ENCODE measurements at regions not wholly inside any gene's neighbourhood (a gene's known extent, or its start where the extent isn't known, plus 50 kb on each side); places are given as distances from the start of the nearest gene placed in this dataset.
A peak's percentile ranks its signal among the peaks of the same experiment; 100 is the strongest.

DNA sequence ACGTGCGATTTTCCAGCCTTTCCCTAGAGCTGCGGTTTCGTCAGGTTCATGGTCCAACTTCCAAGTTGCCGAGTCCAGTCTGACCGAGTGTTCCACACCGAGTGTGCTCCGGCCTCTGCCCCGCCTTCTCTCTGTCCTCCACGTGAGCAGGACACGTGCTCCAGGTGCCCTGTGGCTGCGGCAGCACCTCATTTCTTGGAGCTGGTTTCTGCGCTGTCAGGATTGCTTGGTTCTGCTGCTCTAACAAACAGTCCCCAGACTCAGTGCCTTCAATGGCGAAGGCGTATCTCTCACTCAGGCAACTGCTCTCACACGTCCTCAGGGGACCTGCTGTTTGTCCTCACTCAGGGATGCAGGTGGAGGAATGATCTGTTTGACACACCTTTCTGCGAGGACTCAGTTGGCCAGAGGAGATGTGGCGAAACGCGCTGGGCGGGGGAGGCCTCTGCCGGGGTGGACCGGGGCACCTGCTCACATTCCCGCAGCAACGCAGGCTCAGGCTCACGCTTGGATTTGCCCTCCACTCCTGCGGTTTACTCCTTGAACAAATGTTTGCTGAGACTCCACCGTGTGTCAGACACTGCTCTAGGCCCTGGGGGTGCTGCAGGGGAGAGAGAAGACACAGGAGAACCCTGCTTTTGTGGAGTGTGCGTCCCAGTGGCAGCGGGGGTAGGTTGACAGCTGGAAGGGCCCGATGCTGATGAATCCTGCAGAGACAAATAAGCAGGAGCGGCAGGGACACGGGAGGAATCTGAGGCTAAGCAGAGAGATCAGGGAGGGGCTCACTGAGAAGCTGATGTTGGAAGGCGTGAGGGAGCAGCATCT is 63.4 kb upstream of the FBRSL1 start:
- DNase-seq (ENCODE audit: insufficient read length, low spot score): no peak
- FAIRE-seq: no peak

DNA sequence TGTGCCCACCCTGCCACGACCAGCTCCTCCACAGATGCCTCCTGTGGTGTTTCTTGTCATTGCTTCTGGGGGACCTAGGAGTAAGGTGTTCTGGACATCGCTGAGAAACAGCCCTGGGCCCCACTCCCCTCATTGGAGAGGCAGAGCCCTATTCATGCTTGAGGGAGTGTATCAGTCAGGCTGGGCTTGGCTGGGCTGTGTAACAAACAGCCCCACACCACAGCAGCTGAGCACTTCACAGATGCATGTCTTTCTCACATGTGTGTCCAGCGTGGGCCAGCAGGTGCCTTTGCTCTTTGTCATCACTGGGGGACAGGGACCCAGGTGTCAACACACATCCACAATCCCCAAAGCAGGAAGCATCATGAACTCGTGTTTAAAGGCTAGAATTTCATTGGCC is 65.1 kb upstream of the FBRSL1 start:
- FAIRE-seq: no peak
- DNase-seq (ENCODE audit: insufficient read length, low spot score): no peak

DNA sequence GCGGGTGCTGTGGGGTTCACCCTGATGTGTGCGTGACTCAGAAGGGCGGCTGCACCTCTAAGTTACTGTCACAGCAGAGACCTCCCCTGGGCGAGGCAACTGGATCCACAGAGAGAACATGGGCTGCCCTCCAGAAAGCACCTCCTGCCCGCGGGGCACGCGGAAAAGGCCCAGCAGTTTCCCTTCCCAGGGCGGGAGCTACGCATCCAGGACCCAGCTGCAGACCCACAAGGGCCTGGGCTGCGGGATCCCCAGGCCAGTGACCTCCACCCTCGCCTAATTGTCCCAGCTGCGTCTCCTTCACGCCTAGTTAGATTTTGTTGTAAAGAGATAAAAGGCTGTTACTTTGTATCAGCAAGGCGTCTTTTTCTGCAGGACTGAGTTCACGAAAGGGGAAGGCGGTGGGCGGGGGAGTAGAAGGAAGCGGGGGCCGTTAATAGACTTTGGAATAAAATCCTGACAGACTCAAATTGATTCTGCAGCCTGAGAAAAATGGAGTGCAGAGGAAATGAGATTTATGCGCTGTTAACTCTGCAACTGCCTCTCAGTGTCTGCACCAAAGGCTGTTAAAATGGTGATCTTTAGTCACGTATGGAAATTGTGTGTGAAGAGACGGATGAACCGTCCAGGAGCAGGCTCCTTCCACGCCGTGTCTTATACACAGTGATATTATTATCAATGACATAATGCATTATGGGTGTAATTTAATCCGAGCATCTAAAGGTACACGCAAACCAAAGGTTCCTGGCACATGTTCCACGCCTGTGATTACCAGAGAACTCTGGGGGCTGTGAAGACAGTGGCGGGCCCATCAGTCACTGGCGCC is 65.9 kb upstream of the FBRSL1 start:
- DNase-seq (ENCODE audit: insufficient read length, low spot score) (no peak), FAIRE-seq (no peak)

DNA sequence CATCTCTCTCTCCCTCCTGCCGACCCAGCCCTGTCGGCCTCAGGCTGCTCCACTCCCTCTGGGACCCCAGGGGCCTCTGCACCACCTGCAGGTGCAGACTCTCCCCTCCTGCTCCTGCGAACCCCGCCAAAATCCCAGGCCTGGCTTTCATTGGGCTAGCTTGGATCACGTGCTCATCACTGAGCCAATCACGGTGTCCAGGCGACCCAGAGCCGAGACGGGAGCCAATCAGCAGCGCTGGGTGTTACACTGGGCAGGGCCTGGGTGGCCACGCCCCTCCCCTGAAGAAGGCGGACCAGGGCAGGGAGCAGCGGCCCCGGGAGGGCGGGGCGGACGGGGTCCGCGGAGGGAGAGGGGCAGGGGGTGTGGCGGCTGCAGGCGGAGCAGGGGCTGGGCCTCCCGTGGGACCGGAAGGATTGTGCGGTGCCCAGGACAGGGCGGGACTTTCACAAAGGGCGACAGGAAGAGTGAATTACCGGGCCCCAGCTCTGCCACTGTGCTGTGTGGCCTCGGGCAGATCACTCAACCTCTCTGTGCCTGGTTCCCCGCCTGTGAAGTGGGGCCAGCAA is 66.6 kb upstream of the FBRSL1 start:
- DNase-seq (ENCODE audit: insufficient read length, low spot score) (no peak), FAIRE-seq (no peak)

DNA sequence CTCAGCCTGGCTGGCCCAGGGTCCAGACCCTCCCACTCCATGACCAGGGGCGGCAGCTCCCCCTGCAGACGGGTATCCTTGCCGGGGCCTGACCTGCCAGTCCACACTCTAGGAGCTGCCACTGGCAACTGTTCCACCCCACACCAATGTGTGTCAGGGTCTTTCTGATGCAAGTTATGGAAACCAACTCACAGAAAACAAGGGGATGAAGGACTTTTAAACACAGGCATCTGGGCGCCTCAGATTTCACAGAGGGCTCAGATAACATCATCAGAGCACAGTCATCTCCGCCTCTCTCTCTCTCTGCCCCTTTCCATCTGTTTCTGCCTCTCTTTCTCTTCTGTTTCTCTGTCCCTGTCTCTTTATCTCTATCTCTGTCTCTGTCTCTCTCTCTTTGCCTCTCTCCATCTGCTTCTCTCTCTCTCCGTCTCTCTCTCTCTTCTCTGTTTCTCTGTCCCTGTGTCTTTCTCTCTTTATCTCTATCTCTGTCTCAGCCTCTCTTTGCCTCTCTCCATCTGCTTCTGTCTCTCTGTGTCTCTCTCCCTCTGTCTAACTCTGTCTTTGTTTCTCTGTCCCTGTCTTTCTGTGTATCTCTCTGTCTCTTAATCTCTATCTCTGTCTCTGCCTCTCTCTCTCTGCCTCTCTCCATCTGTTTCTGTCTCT is 67.4 kb upstream of the FBRSL1 start:
- FAIRE-seq: peak; percentile 62
- DNase-seq (ENCODE audit: insufficient read length, low spot score): no peak

DNA sequence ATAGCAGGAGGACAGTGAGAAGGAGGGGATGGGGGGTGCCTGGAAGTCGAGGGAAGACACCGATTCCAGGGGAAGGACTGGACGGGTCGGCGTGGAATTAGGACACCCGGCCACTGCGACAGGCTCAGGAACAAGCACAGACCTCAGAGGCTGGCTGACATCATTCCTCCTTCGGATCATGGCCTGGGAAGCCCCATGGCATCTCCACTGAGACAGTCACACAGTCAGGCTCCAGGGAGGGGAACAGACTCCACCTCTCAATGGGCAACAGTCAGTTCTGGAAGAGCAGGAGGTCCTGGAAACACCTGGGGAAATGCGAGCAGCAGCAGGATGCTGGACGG is 67.9 kb upstream of the FBRSL1 start:
- FAIRE-seq: no peak
- DNase-seq (ENCODE audit: insufficient read length, low spot score): no peak

DNA sequence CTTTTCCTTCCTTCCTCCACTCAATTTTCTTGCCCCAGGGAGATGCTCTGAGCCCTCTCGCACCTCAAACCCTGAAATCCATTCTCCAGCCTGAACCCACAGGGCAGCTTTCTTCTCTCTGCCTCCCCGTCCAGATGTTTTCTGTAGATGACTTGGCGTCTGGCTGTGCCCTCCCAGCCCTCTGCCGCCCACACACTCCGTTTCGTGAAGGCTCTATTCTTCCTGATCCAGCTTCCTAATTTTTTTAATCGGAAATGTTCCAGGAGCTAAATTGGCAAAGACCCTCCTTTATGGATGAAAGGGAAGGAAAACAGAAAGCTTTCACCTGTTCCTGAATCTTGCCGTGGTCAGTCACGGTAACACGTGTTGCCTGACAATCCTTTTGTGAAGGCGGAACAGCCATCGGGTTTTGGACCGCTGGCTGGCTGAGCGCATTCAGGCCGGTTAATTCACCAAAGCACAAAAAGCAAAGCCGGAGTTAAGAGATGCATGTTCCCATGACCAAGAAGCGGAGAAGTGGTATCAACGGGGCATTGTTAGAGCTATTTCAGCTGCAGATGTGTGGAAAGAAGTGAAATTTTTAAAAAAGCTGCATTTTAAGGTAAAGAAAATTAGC is 70.2 kb upstream of the FBRSL1 start:
- FAIRE-seq (no peak), DNase-seq (ENCODE audit: insufficient read length, low spot score) (no peak)

DNA sequence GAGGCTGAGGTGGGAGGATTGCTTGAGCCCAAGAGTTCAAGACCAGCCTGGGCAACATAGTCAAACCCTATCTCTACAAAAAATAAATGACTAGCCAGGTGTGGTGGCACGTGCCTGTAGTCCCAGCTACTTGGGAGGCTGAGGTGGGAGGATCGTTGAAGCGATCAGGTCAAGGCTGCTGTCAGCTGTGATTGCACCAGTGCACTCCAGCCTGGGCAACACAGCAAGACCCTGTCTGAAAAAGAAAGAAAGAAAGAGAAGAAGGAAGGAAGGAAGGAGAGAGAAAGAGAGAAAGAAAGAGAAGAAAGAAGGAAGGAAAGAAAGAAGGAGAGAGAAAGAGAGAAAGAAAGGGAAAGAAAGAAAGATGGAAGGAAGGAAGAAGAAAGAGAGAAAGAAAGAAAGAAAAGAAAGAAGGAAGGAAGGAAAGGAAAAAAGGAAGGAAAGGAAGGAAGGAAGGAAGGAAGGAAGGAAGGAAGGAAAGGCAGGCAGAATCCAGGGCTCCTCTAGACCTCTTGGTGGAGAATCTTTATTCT is 71.5 kb upstream of the FBRSL1 start:
- DNase-seq (ENCODE audit: insufficient read length, low spot score) (no peak), FAIRE-seq (no peak)

DNA sequence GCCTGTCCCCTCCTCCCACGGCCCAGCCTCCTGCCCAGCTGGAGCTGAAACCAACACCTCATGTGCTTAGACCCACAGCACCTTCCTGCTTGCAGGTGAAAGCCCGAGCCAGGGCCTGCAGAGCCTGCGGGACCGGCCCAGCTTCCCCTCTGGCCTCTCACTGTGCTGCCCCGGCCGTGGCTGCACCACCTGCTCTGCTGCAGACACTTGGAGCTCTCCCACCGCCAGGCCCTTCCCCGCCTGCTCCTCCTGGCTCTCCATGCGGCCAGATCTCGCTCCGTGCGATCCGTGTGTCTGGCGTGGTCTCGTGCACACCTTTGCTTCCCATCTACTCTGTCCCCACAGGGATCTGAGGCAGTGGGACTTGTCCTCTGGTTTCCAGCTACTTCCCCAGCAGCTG is 72.2 kb upstream of the FBRSL1 start:
- FAIRE-seq (no peak), DNase-seq (ENCODE audit: insufficient read length, low spot score) (no peak)

DNA sequence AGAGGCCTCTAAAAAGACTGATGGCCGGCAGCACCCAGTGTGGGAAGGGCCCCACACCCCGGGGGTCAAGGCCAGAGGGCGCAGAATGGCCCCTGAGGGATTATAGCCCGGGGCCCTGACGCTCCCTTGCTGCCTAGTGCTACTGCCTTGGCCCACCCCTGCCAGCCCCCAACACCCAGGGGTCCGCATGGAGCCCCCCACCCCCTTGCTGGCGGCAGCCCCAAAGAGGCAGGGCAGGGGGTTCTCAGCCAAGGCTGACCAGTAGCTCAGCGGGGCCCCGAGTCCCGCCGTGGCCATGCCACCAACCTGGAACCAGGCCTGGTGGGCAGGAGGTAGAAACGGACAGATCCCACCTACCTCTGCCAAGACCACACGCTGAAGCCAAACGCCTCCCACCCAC is 73.1 kb upstream of the FBRSL1 start:
- FAIRE-seq: no peak
- DNase-seq (ENCODE audit: insufficient read length, low spot score): no peak

DNA sequence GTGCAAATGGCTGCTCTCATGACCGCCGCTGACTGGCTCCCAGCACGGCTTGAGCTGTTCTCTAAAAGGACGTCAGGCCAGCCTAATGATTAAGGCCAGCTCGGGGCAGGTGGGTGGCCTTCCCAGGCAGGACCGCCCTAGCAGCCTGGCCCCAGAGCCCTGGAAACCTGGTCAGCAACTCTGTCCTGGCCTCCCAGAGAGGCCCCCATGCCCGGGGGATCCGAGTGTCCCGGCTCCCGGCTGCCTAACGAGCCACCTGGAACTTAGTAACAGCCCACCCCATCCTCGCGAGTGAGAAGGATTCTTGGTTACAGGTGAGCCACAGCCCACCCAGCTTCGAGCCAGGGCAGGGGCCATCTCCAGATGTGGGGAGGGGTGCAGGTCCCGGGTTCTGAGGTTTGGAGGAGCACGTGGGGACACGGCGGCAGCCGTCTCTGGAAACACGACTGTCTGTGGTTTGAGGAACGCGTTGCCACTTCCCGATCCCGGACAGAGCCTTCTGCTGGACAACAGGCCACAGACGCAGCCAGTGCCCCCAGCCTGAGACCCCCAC is 73.8 kb upstream of the FBRSL1 start:
- FAIRE-seq: no peak
- no peak for DNase-seq (ENCODE audit: insufficient read length, low spot score)

DNA sequence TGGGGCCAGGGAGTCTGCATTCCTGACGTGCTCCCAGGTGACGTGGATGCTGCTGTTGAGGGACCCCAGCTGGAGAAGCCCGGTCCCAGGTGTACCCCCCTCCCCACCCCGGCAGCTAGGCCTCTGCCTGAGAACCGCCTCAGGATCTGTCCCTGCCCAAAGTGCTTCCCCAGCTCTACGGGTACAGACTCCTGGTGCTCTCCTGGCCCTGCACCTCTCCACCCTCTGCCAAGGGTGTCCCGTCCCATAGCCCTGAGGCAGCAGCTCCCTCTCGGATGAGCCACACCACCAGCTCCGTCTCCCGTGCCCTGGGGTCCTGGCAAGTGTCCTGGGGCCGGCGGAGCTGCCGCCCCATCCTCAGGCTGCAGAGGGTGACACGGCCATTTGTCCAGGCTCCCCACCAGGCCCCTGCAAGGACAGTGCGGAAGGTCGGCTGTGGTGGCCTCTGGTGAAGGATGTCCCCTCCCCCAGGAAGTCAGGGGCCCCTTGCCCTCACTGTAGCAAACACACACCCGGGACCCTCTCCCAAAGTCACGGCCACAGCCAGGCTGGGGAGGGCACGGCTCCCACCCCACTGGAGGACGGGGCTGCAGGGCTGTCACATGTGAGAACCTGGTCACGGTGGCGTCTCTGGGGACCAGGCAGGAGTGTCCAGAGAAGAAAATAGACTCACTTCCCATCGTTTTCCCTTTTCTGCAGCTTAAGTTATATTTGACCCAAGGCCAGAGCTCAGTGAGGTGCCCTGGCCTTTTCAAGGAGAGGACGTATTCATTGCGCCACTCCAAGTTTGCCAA is 74.4 kb upstream of the FBRSL1 start:
- FAIRE-seq (no peak), DNase-seq (ENCODE audit: insufficient read length, low spot score) (no peak)

DNA sequence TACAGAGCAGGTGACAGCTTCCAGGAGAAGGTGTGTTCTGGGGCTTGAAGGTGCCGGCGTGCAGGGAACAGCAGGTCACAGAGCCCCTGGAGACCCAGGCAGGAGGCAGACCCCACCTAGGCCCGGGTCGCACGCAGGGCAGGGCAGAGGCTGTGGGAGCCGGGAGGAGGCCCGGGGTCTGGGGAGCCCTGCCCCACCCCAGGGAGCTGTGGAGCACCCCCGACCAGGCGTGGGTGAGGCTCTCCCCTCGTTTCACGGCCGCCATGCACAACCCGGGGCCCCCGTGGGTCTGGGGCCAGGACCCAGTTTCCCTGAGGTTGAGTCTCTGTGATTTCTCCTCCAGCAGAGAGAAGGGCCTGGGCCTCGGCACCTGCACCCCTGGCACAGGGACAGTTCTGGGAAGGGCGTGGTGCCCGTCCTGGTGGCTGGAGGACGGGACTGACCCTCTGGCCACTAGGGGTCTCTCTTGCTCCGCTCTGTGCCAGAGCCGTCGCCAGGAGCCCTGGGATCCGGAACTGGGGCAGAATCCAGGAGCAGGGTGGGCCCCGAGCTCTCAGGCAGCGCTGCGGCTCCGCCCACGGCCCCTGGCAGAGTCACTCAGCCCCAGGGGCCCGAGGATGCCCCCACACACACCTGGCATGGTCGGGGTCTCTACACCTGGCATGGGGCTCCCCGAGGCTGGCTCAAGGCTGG is 75.2 kb upstream of the FBRSL1 start:
- DNase-seq (ENCODE audit: insufficient read length, low spot score) (peak; percentile 93), FAIRE-seq (peak; percentile 70)

DNA sequence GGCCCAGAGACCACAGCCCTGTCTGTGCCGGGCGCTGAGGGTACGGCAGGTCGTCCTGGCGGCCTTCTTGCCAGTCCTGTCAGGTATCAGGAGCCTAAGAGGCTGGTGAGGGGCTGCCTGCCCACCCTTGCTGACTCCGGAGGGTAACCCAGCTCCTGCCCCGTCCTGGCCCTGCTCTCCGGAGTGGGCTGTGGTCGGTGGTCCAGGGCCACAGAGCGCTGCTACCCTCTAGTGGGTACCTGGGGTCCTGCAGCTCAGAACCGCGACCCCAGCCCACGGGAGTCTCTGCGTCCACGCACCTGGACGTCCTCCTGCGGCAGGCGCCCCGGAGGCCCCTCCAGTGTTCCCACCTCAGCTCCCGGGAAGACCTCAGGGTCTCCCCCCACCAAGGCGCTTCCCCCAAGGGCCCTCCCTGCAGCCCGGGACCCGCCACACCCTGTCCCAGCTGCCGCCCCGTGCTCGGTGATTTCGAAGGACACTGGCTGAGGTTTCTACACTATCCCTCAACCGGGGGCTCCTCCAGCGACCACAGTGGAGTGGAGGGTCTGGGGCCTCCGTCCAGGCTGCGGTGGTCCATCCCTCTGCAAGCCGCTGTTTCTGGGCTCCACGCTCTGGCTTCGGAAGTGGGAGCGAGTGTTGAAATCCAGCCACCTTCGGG is 75.9 kb upstream of the FBRSL1 start:
- no peak for DNase-seq (ENCODE audit: insufficient read length, low spot score)
- no peak for FAIRE-seq

DNA sequence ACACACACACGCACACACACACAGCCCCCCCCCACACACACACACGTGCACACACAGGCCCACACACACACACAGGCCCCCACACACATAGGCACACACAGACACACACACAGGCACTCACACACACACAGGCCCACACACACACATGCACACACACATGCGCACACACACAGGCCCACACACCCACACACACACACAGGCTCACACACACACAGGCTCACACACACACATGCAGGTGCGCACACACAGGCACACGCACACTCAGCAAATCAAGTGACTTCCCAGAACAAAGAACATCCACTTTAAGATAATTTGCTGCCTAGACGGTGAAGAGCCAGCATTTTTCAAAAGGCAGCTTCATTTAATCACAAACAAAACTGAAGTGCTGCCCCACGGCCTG is 78.5 kb upstream of the FBRSL1 start:
- FAIRE-seq (peak; percentile 80), DNase-seq (ENCODE audit: insufficient read length, low spot score) (no peak)

DNA sequence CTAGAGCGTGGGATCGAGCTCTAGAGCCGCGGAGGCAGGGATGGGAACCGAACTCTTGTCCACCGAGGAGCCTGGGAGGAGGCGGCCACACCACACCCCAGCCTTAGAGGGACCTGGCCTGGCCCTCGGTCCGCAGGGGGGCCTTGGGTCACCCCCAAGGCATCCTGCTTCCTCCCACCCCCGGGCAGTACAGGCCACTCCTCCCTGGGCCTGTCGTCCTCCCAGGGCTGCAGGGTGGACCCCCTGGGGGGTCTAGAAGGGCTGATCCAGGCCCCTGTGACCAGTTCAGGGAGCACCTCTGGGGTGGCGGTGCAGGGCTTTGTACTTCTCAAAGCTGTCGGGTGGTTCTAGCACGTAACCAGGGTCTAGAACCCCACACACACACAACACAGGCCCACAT is 79.1 kb upstream of the FBRSL1 start:
- DNase-seq (ENCODE audit: insufficient read length, low spot score) (no peak), FAIRE-seq (no peak)

DNA sequence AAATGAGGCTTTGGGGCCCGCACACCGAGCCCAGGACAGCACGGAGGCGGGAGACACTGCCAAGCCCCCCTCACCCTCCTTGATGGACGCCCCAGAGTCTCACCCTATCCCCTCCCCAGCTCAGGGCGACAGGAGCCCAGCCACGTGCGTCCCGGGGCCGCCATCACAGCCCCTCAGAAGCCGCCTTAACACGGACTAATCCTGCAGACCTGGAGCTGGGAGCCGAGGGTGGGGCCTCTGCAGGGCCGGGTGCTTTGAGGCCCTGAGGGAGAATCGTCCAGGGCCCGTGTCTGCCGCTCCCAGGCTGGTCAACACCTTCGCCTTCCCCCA is 79.7 kb upstream of the FBRSL1 start:
- DNase-seq (ENCODE audit: insufficient read length, low spot score) (no peak), FAIRE-seq (no peak)

DNA sequence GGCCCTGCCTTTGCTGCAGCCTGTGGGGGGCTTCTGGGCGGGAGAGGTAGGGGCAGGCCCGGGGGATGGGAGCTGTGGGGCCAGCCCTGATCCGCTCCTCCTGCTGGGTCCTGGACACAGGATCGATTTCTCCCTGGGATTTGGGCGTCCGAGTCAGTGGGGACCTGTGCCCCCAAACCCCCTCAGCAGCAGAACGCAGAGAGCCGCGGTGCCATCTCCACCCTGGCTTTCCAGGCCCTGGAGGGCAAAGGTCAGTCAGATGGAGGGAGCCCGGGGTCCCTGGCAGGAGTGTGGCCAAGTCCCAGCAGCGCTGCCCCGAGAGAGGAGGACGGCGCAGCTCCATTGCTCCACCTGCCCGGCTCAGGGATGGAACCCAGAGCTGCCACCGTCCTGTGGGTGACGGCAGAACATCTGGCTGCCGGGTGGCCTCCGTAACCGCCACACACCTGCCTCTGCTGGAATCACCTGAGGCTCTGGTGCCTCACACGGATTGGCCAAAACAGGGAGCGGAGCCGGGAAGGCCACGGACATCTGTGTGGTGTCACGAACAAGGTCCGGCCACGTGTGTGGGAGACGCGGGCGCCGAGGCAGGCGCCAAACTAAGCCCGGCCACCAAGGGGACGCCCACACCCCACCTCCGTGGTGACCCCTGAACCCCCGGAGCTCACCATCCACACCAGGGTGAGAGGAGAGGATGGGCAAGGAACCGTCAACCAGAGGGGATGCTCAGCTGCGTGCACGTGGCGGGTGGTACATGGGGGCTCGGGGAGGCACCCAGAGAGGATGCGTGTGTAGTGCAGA is 80.3 kb upstream of the FBRSL1 start:
- DNase-seq (ENCODE audit: insufficient read length, low spot score) (no peak), FAIRE-seq (no peak)

All from HTR-8/SVneo (cell line).